ENCODE measurements at regions not wholly inside any gene's neighbourhood (a gene's known extent, or its start where the extent isn't known, plus 50 kb on each side); places are given as distances from the start of the nearest gene placed in this dataset.

DNA sequence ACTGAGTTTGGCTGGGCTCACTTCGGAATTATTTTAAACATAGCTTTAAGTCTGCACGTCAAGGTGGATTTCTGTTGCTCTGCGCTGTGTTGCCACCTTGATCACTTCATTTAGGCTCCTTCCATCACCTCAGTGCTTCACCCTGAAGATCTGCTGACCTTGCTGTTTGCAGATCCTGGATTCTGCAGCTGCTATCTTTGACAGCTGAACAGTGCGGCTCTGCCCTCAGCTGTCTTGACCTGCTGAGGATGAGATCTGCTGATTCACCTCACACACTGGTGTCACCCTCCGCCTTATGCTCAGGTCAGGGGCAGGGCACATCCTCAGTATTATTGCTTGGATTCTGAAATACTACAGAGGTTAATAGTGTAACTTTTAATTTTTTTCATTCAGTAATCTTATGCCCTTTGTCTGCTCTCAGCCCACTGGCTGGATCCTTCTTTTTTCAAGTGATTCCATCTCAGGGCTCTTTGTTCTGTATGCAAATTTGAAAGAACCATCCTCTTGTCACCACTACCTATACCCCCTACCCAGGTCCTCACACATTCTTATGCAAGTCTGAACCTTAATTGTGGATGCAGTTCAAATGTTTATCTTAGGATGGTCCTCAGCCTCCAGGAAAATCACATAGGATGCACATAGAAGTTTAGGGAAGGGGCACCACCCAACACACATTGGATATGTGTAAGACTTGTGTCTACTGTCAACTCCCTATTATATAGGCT, 364.0 kb downstream of the OLFM3 start:
- Histone ChIP-seq H3K27ac (no peak overlapping the region), H3K4me3 (no peak overlapping the region), H3K36me3 (ENCODE audit: insufficient read depth, low read length) (no peaks in the 10 kb centered on the region), H3K9ac (ENCODE audit: insufficient read length) (no peak overlapping the region), H3K9me3 (ENCODE audit: low read depth, low read length) (no peaks in the 10 kb centered on the region)
- TF ChIP-seq EZH2 (IDR thresholded peaks at IDR 0.05) (no peak), POLR2AphosphoS5 (IDR thresholded peaks at IDR 0.05; ENCODE audit: borderline replicate concordance, low read depth, low read length) (no peak), FOXP2 (optimal IDR thresholded peaks at IDR 0.05; ENCODE audit: control extremely low read depth, extremely low read length, insufficient read depth) (no peak)
- DNase-seq (ENCODE audit: low read depth, low spot score) = no peak

DNA sequence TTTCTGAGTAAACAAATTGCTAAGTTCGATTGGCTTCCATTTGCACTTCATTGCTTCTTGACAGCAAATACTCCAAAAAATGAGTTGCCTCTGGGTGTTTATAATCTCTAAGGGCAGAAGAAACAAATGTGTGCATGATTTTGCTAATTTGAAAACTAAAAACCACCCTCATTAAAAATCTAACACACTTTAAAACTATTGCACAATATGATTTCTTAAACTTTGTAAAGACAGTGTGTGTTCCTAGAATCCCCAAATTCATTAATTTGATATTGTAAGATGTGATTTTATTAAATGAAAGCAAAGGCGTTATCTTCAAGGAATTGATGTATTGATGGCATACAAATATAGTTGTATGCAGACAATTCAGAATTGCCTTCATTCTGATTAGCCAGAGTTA, 350.9 kb downstream of the OLFM3 start:
- DNase-seq (ENCODE audit: low read depth, low spot score) = no peak
- Histone ChIP-seq H3K4me3 (no peak overlapping the region), H3K36me3 (ENCODE audit: insufficient read depth, low read length) (no peaks in the 10 kb centered on the region), H3K9me3 (ENCODE audit: low read depth, low read length) (no peaks in the 10 kb centered on the region), H3K27ac (no peak overlapping the region), H3K9ac (ENCODE audit: insufficient read length) (no peak overlapping the region)
- no peak for TF ChIP-seq POLR2AphosphoS5 (IDR thresholded peaks at IDR 0.05; ENCODE audit: borderline replicate concordance, low read depth, low read length)
- no peak for TF ChIP-seq FOXP2 (optimal IDR thresholded peaks at IDR 0.05; ENCODE audit: control extremely low read depth, extremely low read length, insufficient read depth)
- no peak for TF ChIP-seq EZH2 (IDR thresholded peaks at IDR 0.05)

GRCh38 chr1:101652484-101652883, 344.2 kb downstream of the OLFM3 start:
- Histone ChIP-seq H3K9ac (ENCODE audit: insufficient read length) (no peak overlapping the region), H3K27ac (no peak overlapping the region), H3K36me3 (ENCODE audit: insufficient read depth, low read length) (no peaks in the 10 kb centered on the region), H3K9me3 (ENCODE audit: low read depth, low read length) (0 out of 2 replicates have a peak, but pooled peaks cover 3% of the 10 kb centered on the region), H3K4me3 (no peak overlapping the region)
- no peak for DNase-seq (ENCODE audit: low read depth, low spot score)
- TF ChIP-seq EZH2 (IDR thresholded peaks at IDR 0.05) = no peak
- no peak for TF ChIP-seq FOXP2 (optimal IDR thresholded peaks at IDR 0.05; ENCODE audit: control extremely low read depth, extremely low read length, insufficient read depth)
- TF ChIP-seq POLR2AphosphoS5 (IDR thresholded peaks at IDR 0.05; ENCODE audit: borderline replicate concordance, low read depth, low read length) = no peak

DNA sequence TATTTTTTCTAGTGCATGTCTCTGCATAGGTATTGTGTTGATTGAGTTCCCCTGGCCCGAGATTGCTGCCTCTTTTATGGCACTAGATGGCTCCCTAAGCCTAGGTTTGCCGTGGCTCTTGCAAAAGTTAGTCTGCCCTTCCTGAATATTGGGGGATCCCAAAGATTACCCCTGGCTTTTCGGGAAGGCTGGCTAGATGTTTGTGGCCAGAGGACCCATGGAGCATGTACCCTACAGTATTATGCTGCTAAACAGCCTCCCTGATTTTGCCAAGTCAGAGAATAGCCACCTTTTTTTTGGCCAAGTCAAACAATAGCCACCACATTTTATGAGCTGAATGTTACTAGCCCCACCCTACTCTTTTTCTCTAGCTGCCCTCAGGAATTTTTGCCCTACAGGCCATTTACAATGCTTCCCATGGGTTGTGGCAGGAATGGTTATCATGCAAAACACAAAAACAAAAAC, 343.2 kb downstream of the OLFM3 start:
- no peak for TF ChIP-seq POLR2AphosphoS5 (IDR thresholded peaks at IDR 0.05; ENCODE audit: borderline replicate concordance, low read depth, low read length)
- no peak for TF ChIP-seq FOXP2 (optimal IDR thresholded peaks at IDR 0.05; ENCODE audit: control extremely low read depth, extremely low read length, insufficient read depth)
- TF ChIP-seq EZH2 (IDR thresholded peaks at IDR 0.05) = no peak
- Histone ChIP-seq H3K4me3 (no peak overlapping the region), H3K9me3 (ENCODE audit: low read depth, low read length) (0 out of 2 replicates have a peak, but pooled peaks cover 3% of the 10 kb centered on the region), H3K27ac (no peak overlapping the region), H3K36me3 (ENCODE audit: insufficient read depth, low read length) (no peaks in the 10 kb centered on the region), H3K9ac (ENCODE audit: insufficient read length) (no peak overlapping the region)
- no peak for DNase-seq (ENCODE audit: low read depth, low spot score)

- H3K27ac ChIP-seq = no peak overlapping the region
- no peak overlapping the region for H3K9ac ChIP-seq (ENCODE audit: insufficient read length)
- TF ChIP-seq FOXP2 (optimal IDR thresholded peaks at IDR 0.05; ENCODE audit: control extremely low read depth, extremely low read length, insufficient read depth) (no peak), POLR2AphosphoS5 (IDR thresholded peaks at IDR 0.05; ENCODE audit: borderline replicate concordance, low read depth, low read length) (no peak), EZH2 (IDR thresholded peaks at IDR 0.05) (no peak)
- no peaks in the 10 kb centered on the region for H3K9me3 ChIP-seq (ENCODE audit: low read depth, low read length)
- DNase-seq (ENCODE audit: low read depth, low spot score) = no peak
- H3K36me3 ChIP-seq (ENCODE audit: insufficient read depth, low read length) = no peaks in the 10 kb centered on the region
- H3K4me3 ChIP-seq = no peak overlapping the region
These were observed 332.0 kb downstream of the OLFM3 start for GRCh38 chr1:101664726-101665125.

DNA sequence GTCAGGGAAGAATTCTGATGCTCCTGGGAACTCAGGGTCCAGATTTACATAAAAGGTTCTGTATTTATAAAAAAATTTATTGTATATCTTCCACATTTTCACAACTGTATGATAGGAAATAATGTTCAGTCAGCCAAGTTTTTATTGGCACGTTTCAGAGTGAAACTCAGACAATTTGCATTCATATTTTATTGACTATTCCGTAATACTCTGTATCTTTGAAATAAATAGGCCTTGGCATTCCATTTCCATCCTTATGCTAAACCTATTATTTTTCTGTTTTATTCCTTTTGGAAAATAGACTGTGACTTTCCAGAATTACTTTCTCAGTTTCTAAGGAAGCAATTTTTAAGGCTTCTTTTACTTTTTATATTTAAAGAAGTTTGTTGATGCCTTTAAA, 329.0 kb downstream of the OLFM3 start:
- TF ChIP-seq FOXP2 (optimal IDR thresholded peaks at IDR 0.05; ENCODE audit: control extremely low read depth, extremely low read length, insufficient read depth) (no peak), EZH2 (IDR thresholded peaks at IDR 0.05) (no peak), POLR2AphosphoS5 (IDR thresholded peaks at IDR 0.05; ENCODE audit: borderline replicate concordance, low read depth, low read length) (no peak)
- no peaks in the 10 kb centered on the region for H3K9me3 ChIP-seq (ENCODE audit: low read depth, low read length)
- H3K4me3 ChIP-seq = no peak overlapping the region
- no peaks in the 10 kb centered on the region for H3K36me3 ChIP-seq (ENCODE audit: insufficient read depth, low read length)
- H3K9ac ChIP-seq (ENCODE audit: insufficient read length) = no peak overlapping the region
- H3K27ac ChIP-seq = no peak overlapping the region
- no peak for DNase-seq (ENCODE audit: low read depth, low spot score)

GRCh38 chr1:101683136-101683535, 313.6 kb downstream of the OLFM3 start:
- H3K4me3 ChIP-seq = no peak overlapping the region
- H3K9ac ChIP-seq (ENCODE audit: insufficient read length) = no peak overlapping the region
- no peak for DNase-seq (ENCODE audit: low read depth, low spot score)
- H3K9me3 ChIP-seq (ENCODE audit: low read depth, low read length) = no peaks in the 10 kb centered on the region
- no peaks in the 10 kb centered on the region for H3K36me3 ChIP-seq (ENCODE audit: insufficient read depth, low read length)
- TF ChIP-seq EZH2 (IDR thresholded peaks at IDR 0.05) (no peak), POLR2AphosphoS5 (IDR thresholded peaks at IDR 0.05; ENCODE audit: borderline replicate concordance, low read depth, low read length) (no peak), FOXP2 (optimal IDR thresholded peaks at IDR 0.05; ENCODE audit: control extremely low read depth, extremely low read length, insufficient read depth) (no peak)
- no peak overlapping the region for H3K27ac ChIP-seq

DNA sequence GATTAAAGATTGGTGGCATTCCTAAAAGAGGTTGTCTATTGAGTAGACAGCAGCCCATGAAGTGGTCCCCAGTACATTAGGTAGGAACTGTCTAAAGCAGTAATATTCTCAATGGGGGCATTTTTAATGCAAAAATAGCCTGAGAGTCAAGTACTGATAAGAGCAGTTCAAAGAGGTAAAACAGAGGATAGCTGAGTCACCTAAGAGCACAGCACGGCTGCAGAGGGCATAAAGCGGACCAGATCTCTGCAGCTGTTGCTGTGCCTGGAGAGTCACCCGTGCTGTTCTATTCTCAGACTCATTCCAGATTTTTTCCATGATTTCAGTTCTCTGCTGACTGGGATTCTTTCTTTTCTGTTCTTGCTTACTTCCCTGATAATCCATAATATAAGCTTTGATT, 313.2 kb downstream of the OLFM3 start:
- Histone ChIP-seq H3K9ac (ENCODE audit: insufficient read length) (no peak overlapping the region), H3K27ac (no peak overlapping the region), H3K36me3 (ENCODE audit: insufficient read depth, low read length) (no peaks in the 10 kb centered on the region), H3K9me3 (ENCODE audit: low read depth, low read length) (no peaks in the 10 kb centered on the region), H3K4me3 (no peak overlapping the region)
- TF ChIP-seq POLR2AphosphoS5 (IDR thresholded peaks at IDR 0.05; ENCODE audit: borderline replicate concordance, low read depth, low read length) (no peak), EZH2 (IDR thresholded peaks at IDR 0.05) (no peak), FOXP2 (optimal IDR thresholded peaks at IDR 0.05; ENCODE audit: control extremely low read depth, extremely low read length, insufficient read depth) (no peak)
- no peak for DNase-seq (ENCODE audit: low read depth, low spot score)
